SK-N-SH (cell line): ENCODE measurements at regions not wholly inside any gene's neighbourhood (a gene's known extent, or its start where the extent isn't known, plus 50 kb on each side); places are given as distances from the start of the nearest gene placed in this dataset.

Source experiments
- CTCF ChIA-PET: fragments of 300-600, 350-600 bp; formaldehyde crosslinking; extraction: SDS; loops from one replicate; lab custom pipeline; 2021; lab: Yijun Ruan, JAX
- POLR2A ChIA-PET: fragments of 350-600 bp; sonication (Branson Sonifier 250); formaldehyde crosslinking; extraction: SDS; loops from one replicate; lab custom pipeline; 2020; ENCODE audit warnings: antibody characterized with exemption, inconsistent platforms; lab: Yijun Ruan, JAX
- DNase-seq: peaks from one replicate; pipeline ENCODE4 v3.0.0; 2012
- H2AFZ ChIP-seq: fragments of 200-600 bp; sonication (generic); 2 replicates; pipeline ENCODE4 v1.8.1; 2016; ENCODE audit warnings: antibody characterized with exemption, mild to moderate bottlenecking, low read depth
- H3F3A ChIP-seq: fragments of 200-600 bp; sonication (generic); replicated peaks from 2 replicates; pipeline ENCODE3; 2016; ENCODE audit warnings: antibody characterized with exemption, mild to moderate bottlenecking; ENCODE audit not compliant: insufficient read depth
- H3K27ac ChIP-seq, 2 experiments: fragments of 200-500 bp in 1 of 2; fragments of 200-600 bp in 1 of 2; sonication (Bioruptor generic) in 1 of 2; sonication (generic), shearing (Covaris generic) in 1 of 2; 2 replicates each; pipeline versions ENCODE4 v1.5.1 to v1.6.1; 2014 to 2016; ENCODE audit warnings: low read depth in 2 of 2, inconsistent platforms in 1 of 2, low read length in 1 of 2, mild to moderate bottlenecking in 1 of 2, mixed read lengths in 1 of 2
- H3K27me3 ChIP-seq: fragments of 200-600 bp; sonication (generic), shearing (Covaris generic); 2 replicates; pipeline ENCODE4 v1.6.1; 2016; ENCODE audit warnings: mixed run types; ENCODE audit not compliant: insufficient read depth
- H3K36me3 ChIP-seq, 2 experiments: fragments of 200-500 bp in 1 of 2; fragments of 200-600 bp in 1 of 2; sonication (Bioruptor generic) in 1 of 2; sonication (generic) in 1 of 2; replicated peaks in 1 of 2; 2 replicates each; pipeline versions ENCODE3 to v1.5.1; 2014 to 2016; ENCODE audit warnings: low read length in 1 of 2, mild to moderate bottlenecking in 1 of 2; ENCODE audit not compliant: insufficient read depth in 2 of 2, control insufficient read depth in 1 of 2
- H3K4me1 ChIP-seq, 2 experiments: fragments of 200-500 bp in 1 of 2; fragments of 200-600 bp in 1 of 2; sonication (Bioruptor generic) in 1 of 2; sonication (generic), shearing (Covaris generic) in 1 of 2; 2 replicates each; pipeline versions ENCODE4 v1.5.1 to v1.6.1; 2014 to 2016; ENCODE audit warnings: low read depth in 1 of 2, low read length in 1 of 2, mixed run types in 1 of 2; ENCODE audit not compliant: insufficient read depth in 2 of 2, control insufficient read depth in 1 of 2
- H3K4me2 ChIP-seq: fragments of 200-600 bp; sonication (generic), shearing (Covaris generic); 2 replicates; pipeline ENCODE4 v1.6.1; 2017; ENCODE audit warnings: mixed run types
- H3K4me3 ChIP-seq, 2 experiments: fragments of 200-500 bp in 1 of 2; fragments of 200-600 bp in 1 of 2; sonication (Bioruptor generic) in 1 of 2; sonication (generic), shearing (Covaris generic) in 1 of 2; 2 replicates each; pipeline versions ENCODE4 v1.5.1 to v1.8.1; 2014 to 2016; ENCODE audit warnings: low read depth in 2 of 2, inconsistent platforms in 1 of 2, low read length in 1 of 2, mild to moderate bottlenecking in 1 of 2, mixed read lengths in 1 of 2, moderate library complexity in 1 of 2
- H3K79me2 ChIP-seq: fragments of 200-600 bp; sonication (generic); 2 replicates; pipeline ENCODE4 v1.8.1; 2017; ENCODE audit warnings: mild to moderate bottlenecking; ENCODE audit not compliant: insufficient read depth
- H3K9ac ChIP-seq: fragments of 200-600 bp; sonication (generic); 2 replicates; pipeline ENCODE4 v1.6.1; 2017; ENCODE audit warnings: mixed run types
- H3K9me2 ChIP-seq: fragments of 200-600 bp; sonication (generic); 2 replicates; pipeline ENCODE4 v1.6.1; 2017; ENCODE audit warnings: mixed run types
- H3K9me3 ChIP-seq: fragments of 200-600 bp; sonication (generic); 2 replicates; pipeline ENCODE4 v1.6.1; 2017; ENCODE audit warnings: mixed run types, mild to moderate bottlenecking, moderate library complexity
- H4K20me1 ChIP-seq: fragments of 200-600 bp; sonication (generic); 2 replicates; pipeline ENCODE4 v1.6.1; 2017; ENCODE audit warnings: mild to moderate bottlenecking, mixed run types; ENCODE audit not compliant: insufficient read depth
- EZH2phosphoT487 ChIP-seq: fragments of 200-600 bp; sonication (generic); IDR thresholded peaks from 2 replicates; pipeline ENCODE4 v1.6.1; 2017; ENCODE audit warnings: low read depth, mixed run types, mild to moderate bottlenecking, antibody characterized with exemption, moderate library complexity, borderline replicate concordance
- MXI1 ChIP-seq: IDR thresholded peaks from 2 replicates; pipeline ENCODE4 v1.6.1; 2012; ENCODE audit warnings: mild to moderate bottlenecking, low read depth, low read length, improper control_type of control experiment
- NFIC ChIP-seq: IDR thresholded peaks from 2 replicates; pipeline ENCODE4 v1.4.0; 2012; ENCODE audit warnings: borderline replicate concordance
- NRF1 ChIP-seq: IDR thresholded peaks from 2 replicates; pipeline ENCODE4 v1.6.1; 2012; ENCODE audit warnings: low read depth, mild to moderate bottlenecking, low read length
- POLR2AphosphoS5 ChIP-seq: IDR thresholded peaks from 2 replicates; pipeline ENCODE4 v1.6.1; 2012; ENCODE audit warnings: low read depth, low read length
- RFX5 ChIP-seq: IDR thresholded peaks from 2 replicates; pipeline ENCODE4 v1.6.1; 2012; ENCODE audit warnings: mild to moderate bottlenecking, improper control_type of control experiment, low read length
- RXRA ChIP-seq: IDR thresholded peaks from 2 replicates; pipeline ENCODE4 v1.4.0; 2012; ENCODE audit warnings: low read depth, mild to moderate bottlenecking, borderline replicate concordance
- SIN3A ChIP-seq: IDR thresholded peaks from 2 replicates; pipeline ENCODE4 v1.6.1; 2012; ENCODE audit warnings: low read depth, mild to moderate bottlenecking, low read length, moderate library complexity, borderline replicate concordance
- SMC3 ChIP-seq: IDR thresholded peaks from 2 replicates; pipeline ENCODE4 v1.6.1; 2012; ENCODE audit warnings: low read depth, low read length, improper control_type of control experiment
- WGBS: methylation state at CpG from one replicate; pipeline ENCODE4 v1.1.6; 2017; ENCODE audit warnings: low lambda C conversion rate; 5-methylcytosine and 5-hydroxymethylcytosine counted together
- TF ChIP-seq, protein P1 (sequence below): IDR thresholded peaks from 2 replicates; pipeline ENCODE4 v1.4.0; 2012; ENCODE audit warnings: low read depth, borderline replicate concordance
- TF ChIP-seq, protein P2 (sequence below): IDR thresholded peaks from 2 replicates; pipeline ENCODE4 v1.6.1; 2012; ENCODE audit warnings: mild to moderate bottlenecking, low read depth, low read length, moderate library complexity
- TF ChIP-seq, protein P3 (sequence below): IDR thresholded peaks from 2 replicates; pipeline ENCODE4; 2012

DNA sequence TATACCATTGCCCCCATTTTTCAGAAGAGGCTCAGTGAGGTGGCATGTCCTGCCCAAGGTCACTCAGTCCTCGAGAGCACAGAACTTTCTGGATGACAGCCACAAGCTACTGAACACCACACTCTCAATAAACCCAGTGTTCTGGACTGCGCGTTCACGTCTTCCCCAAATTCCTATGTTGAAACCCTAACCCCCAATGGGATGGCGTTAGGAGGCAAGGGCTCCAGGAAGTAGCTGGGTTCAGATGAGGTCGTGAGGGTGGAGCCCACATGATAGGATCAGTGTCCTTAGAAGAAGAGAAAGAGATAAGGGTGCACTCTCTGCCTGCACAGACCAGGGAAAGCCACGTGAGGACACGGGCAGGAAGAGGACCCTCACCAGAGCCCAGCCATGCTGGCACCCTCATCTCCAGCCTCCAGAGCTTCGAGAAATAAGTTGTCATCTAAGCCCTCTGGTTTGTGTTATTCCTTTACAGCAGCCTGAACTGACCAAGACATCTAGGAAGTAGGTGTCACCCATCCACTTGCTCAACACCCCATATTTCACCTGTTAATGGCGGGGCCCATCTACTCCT is 324.0 kb downstream of the UACA start (continued):
- TF ChIP-seq, protein P1, sequence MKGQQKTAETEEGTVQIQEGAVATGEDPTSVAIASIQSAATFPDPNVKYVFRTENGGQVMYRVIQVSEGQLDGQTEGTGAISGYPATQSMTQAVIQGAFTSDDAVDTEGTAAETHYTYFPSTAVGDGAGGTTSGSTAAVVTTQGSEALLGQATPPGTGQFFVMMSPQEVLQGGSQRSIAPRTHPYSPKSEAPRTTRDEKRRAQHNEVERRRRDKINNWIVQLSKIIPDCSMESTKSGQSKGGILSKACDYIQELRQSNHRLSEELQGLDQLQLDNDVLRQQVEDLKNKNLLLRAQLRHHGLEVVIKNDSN: no peak
- TF ChIP-seq RFX5 (no peak), NFIC (no peak)

GRCh38 chr15:70438776-70439175 is 324.6 kb downstream of the UACA start:
- Histone ChIP-seq H3K27ac (no peak overlapping the region), H3K4me1 (peaks cover 0 to 39% of the 10 kb centered on the region in 2 experiments; a peak in 2 of 4 replicates), H3K9ac (no peak overlapping the region), H3K4me2 (no peak overlapping the region), H3K36me3 (no peaks in the 10 kb centered on the region), H3K27me3 (peaks cover 8% of the 10 kb centered on the region; the same call in 1 of the 2 replicates), H2AFZ (no peak overlapping the region), H3K4me3 (no peak overlapping the region), H3K79me2 (no peaks in the 10 kb centered on the region)
- CTCF ChIA-PET: interaction anchor here (1.9 to 4.9 kb wide), 3 partner anchors 28 to 50 kb away, joined by 6 to 18 read pairs (median 8); no protein-coding TSS in a partner anchor
- TF ChIP-seq EZH2phosphoT487: no peak
- TF ChIP-seq, protein P2, sequence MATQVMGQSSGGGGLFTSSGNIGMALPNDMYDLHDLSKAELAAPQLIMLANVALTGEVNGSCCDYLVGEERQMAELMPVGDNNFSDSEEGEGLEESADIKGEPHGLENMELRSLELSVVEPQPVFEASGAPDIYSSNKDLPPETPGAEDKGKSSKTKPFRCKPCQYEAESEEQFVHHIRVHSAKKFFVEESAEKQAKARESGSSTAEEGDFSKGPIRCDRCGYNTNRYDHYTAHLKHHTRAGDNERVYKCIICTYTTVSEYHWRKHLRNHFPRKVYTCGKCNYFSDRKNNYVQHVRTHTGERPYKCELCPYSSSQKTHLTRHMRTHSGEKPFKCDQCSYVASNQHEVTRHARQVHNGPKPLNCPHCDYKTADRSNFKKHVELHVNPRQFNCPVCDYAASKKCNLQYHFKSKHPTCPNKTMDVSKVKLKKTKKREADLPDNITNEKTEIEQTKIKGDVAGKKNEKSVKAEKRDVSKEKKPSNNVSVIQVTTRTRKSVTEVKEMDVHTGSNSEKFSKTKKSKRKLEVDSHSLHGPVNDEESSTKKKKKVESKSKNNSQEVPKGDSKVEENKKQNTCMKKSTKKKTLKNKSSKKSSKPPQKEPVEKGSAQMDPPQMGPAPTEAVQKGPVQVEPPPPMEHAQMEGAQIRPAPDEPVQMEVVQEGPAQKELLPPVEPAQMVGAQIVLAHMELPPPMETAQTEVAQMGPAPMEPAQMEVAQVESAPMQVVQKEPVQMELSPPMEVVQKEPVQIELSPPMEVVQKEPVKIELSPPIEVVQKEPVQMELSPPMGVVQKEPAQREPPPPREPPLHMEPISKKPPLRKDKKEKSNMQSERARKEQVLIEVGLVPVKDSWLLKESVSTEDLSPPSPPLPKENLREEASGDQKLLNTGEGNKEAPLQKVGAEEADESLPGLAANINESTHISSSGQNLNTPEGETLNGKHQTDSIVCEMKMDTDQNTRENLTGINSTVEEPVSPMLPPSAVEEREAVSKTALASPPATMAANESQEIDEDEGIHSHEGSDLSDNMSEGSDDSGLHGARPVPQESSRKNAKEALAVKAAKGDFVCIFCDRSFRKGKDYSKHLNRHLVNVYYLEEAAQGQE: no peak
- no peak for TF ChIP-seq SMC3
- no peak for TF ChIP-seq MXI1
- TF ChIP-seq NFIC: no peak
- no peak for TF ChIP-seq POLR2AphosphoS5
- TF ChIP-seq, protein P3, sequence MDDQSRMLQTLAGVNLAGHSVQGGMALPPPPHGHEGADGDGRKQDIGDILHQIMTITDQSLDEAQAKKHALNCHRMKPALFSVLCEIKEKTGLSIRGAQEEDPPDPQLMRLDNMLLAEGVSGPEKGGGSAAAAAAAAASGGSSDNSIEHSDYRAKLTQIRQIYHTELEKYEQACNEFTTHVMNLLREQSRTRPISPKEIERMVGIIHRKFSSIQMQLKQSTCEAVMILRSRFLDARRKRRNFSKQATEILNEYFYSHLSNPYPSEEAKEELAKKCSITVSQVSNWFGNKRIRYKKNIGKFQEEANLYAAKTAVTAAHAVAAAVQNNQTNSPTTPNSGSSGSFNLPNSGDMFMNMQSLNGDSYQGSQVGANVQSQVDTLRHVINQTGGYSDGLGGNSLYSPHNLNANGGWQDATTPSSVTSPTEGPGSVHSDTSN: no peak
- no peak for TF ChIP-seq SIN3A
- no peak for TF ChIP-seq NRF1
- no peak for TF ChIP-seq RXRA
- TF ChIP-seq, all 33 proteins: peak for 0
- Histone ChIP-seq H3F3A (no peaks in the 10 kb centered on the region), H3K9me2 (no peaks in the 10 kb centered on the region), H4K20me1 (no peaks in the 10 kb centered on the region), H3K9me3 (no peaks in the 10 kb centered on the region)
- POLR2A ChIA-PET: no interaction called here
- 50% methylated on average over 1 of the region's 11 CpGs for WGBS
- DNase-seq: no peak
